IMR-90 (cell line): ENCODE measurements at regions not wholly inside any gene's neighbourhood (a gene's known extent, or its start where the extent isn't known, plus 50 kb on each side); places are given as distances from the start of the nearest gene placed in this dataset.

ENCODE experiments used
- ATAC-seq: fragments of 200-7000 bp; cut with Tn5 transposase; 2 replicates; pipeline ENCODE4 v1.9.1; 2020; ENCODE audit warnings: low read depth, mild to moderate bottlenecking, moderate library complexity
- BruUV-seq: library from RNA; stranded (reverse); fragments of 400-500 nt; replicated peaks from 2 replicates; lab custom pipeline; 2021; lab: Mats Ljungman, UMichigan
- CTCF ChIA-PET: fragments of 300-600 bp; formaldehyde crosslinking; extraction: SDS; loops from one replicate; lab custom pipeline; 2021; ENCODE audit warnings: antibody characterized with exemption; lab: Yijun Ruan, JAX
- POLR2A ChIA-PET: fragments of 300-600 bp; sonication (Branson Sonifier 250); formaldehyde crosslinking; loops from one replicate; lab custom pipeline; 2022; ENCODE audit warnings: antibody characterized with exemption; ENCODE audit not compliant: unreplicated experiment; lab: Charles Lee
- DNase-seq: peaks from one replicate; pipeline ENCODE4 v3.0.0; 2013
- H2AFZ ChIP-seq: replicated peaks from 2 replicates; pipeline ENCODE3; 2013; ENCODE audit warnings: low read length, mild to moderate bottlenecking; ENCODE audit not compliant: poor library complexity
- H2AK5ac ChIP-seq: 2 replicates; pipeline ENCODE4 v1.6.1; 2013; ENCODE audit warnings: low read depth, low read length, inconsistent platforms
- H2AK9ac ChIP-seq: replicated peaks from 2 replicates; pipeline ENCODE3; 2013; ENCODE audit warnings: mild to moderate bottlenecking, low read depth, low read length, moderate library complexity; ENCODE audit not compliant: poor library complexity
- H2BK120ac ChIP-seq: 2 replicates; pipeline ENCODE4 v1.6.1; 2013; ENCODE audit warnings: low read depth, low read length, inconsistent platforms
- H2BK15ac ChIP-seq: 3 replicates; pipeline ENCODE4 v1.6.1; 2013; ENCODE audit warnings: low read depth, low read length, inconsistent platforms
- H2BK20ac ChIP-seq: 2 replicates; pipeline ENCODE4 v1.6.1; 2013; ENCODE audit warnings: low read depth, mild to moderate bottlenecking, inconsistent platforms, low read length, moderate library complexity
- H2BK5ac ChIP-seq: 2 replicates; pipeline ENCODE4 v1.6.1; 2013; ENCODE audit warnings: mild to moderate bottlenecking, low read depth, low read length, inconsistent platforms; ENCODE audit not compliant: poor library complexity, severe bottlenecking
- H3K14ac ChIP-seq: replicated peaks from 2 replicates; pipeline ENCODE4 v1.6.1; 2013; ENCODE audit warnings: low read depth, low read length, inconsistent platforms
- H3K18ac ChIP-seq: 2 replicates; pipeline ENCODE4 v1.6.1; 2013; ENCODE audit warnings: low read depth, low read length, control low read depth
- H3K23ac ChIP-seq: 2 replicates; pipeline ENCODE4 v1.6.1; 2013; ENCODE audit warnings: low read depth, low read length, inconsistent platforms
- H3K27ac ChIP-seq: 2 replicates; pipeline ENCODE4 v1.5.1; 2013; ENCODE audit warnings: mild to moderate bottlenecking, control low read depth, low read length; ENCODE audit not compliant: insufficient read depth
- H3K27me3 ChIP-seq: 2 replicates; pipeline ENCODE4 v1.6.1; 2013; ENCODE audit warnings: low read length; ENCODE audit not compliant: control insufficient read depth, insufficient read depth
- H3K36me3 ChIP-seq: 2 replicates; pipeline ENCODE4 v1.6.1; 2013; ENCODE audit warnings: low read length, mixed read lengths; ENCODE audit not compliant: control insufficient read depth, insufficient read depth
- H3K4ac ChIP-seq: 2 replicates; pipeline ENCODE4 v1.6.1; 2013; ENCODE audit warnings: low read depth, low read length, inconsistent platforms
- H3K4me1 ChIP-seq: 2 replicates; pipeline ENCODE4 v1.6.1; 2013; ENCODE audit warnings: low read length, mixed read lengths; ENCODE audit not compliant: control insufficient read depth, insufficient read depth
- H3K4me2 ChIP-seq: 2 replicates; pipeline ENCODE4 v1.6.1; 2013; ENCODE audit warnings: low read depth, mild to moderate bottlenecking, control low read depth, low read length, moderate library complexity
- H3K4me3 ChIP-seq: 2 replicates; pipeline ENCODE4 v1.5.1; 2013; ENCODE audit warnings: low read depth, mild to moderate bottlenecking, control low read depth, low read length, moderate library complexity; ENCODE audit not compliant: insufficient read depth
- H3K56ac ChIP-seq: 2 replicates; pipeline ENCODE4 v1.6.1; 2013; ENCODE audit warnings: low read length, inconsistent platforms; ENCODE audit not compliant: insufficient read depth; ENCODE audit errors: extremely low read depth
- H3K79me1 ChIP-seq, 2 experiments: 2 replicates each; pipeline ENCODE4 v1.6.1; 2013; ENCODE audit warnings: low read length in 2 of 2, inconsistent platforms in 1 of 2, low read depth in 1 of 2
- H3K9ac ChIP-seq: 2 replicates; pipeline ENCODE4 v1.6.1; 2013; ENCODE audit warnings: low read depth, low read length, control low read depth
- H3K9me1 ChIP-seq: 2 replicates; pipeline ENCODE4 v1.6.1; 2013; ENCODE audit warnings: low read length, inconsistent platforms; ENCODE audit not compliant: insufficient read depth
- H3K9me3 ChIP-seq: 2 replicates; pipeline ENCODE4 v1.6.1; 2013; ENCODE audit warnings: low read length; ENCODE audit not compliant: control insufficient read depth, insufficient read depth
- H4K20me1 ChIP-seq: 2 replicates; pipeline ENCODE4 v1.6.1; 2013; ENCODE audit warnings: low read length, inconsistent platforms; ENCODE audit not compliant: insufficient read depth
- H4K5ac ChIP-seq: 2 replicates; pipeline ENCODE4 v1.6.1; 2013; ENCODE audit warnings: mild to moderate bottlenecking, low read depth, low read length, control low read depth
- H4K8ac ChIP-seq, 2 experiments: 2 replicates each; pipeline ENCODE4 v1.6.1; 2013; ENCODE audit warnings: low read depth in 2 of 2, low read length in 2 of 2, control low read depth in 1 of 2, inconsistent platforms in 1 of 2
- H4K91ac ChIP-seq: 2 replicates; pipeline ENCODE4 v1.6.1; 2013; ENCODE audit warnings: low read depth, low read length, inconsistent platforms; ENCODE audit not compliant: insufficient read depth
- CTCF ChIP-seq: conservative IDR thresholded peaks from 2 replicates; pipeline ENCODE4 v1.5.1; 2012; ENCODE audit warnings: mild to moderate bottlenecking, low read depth, low read length, improper control_type of control experiment
- MAFK ChIP-seq: IDR thresholded peaks from 2 replicates; pipeline ENCODE4 v1.6.1; 2012; ENCODE audit warnings: low read depth, low read length, improper control_type of control experiment
- WGBS, 2 experiments: methylation state at CpG; one replicate each; pipeline versions ENCODE4 v1.1.5 to v1.1.7; 2013; ENCODE audit warnings: missing lambda C conversion rate in 2 of 2; ENCODE audit not compliant: insufficient read length in 1 of 2; ENCODE audit errors: extremely low coverage in 2 of 2; 5-methylcytosine and 5-hydroxymethylcytosine counted together
- dilution Hi-C: fragments of 300-500 bp; cut with HindIII; formaldehyde crosslinking; loops from one replicate; pipeline ENCODE4 v1.14.3; 2018; ENCODE audit warnings: low sequenced_read_pairs; ENCODE audit not compliant: unreplicated experiment
- in situ Hi-C: fragments of 300-500 bp; cut with MboI; formaldehyde crosslinking; loops from 3 replicates; pipeline ENCODE4 v1.14.3; 2019; ENCODE audit warnings: low sequenced_read_pairs, inconsistent platforms, mixed read lengths
- intact Hi-C: fragments of 100-400 bp; cut with micrococcal nuclease; formaldehyde crosslinking; loops from 2 replicates; pipeline ENCODE4 v1.10.0; 2022

GRCh38 chr1:220331318-220331717, 59.1 kb upstream of the RAB3GAP2 start:
- Histone ChIP-seq H3K4me1 (no peaks in the 10 kb centered on the region), H2AK9ac (no peak overlapping the region), H2BK5ac (no peak overlapping the region), H3K4me3 (no peak overlapping the region), H3K23ac (no peak overlapping the region), H2BK120ac (no peak overlapping the region), H3K4me2 (no peak overlapping the region), H2AK5ac (no peak overlapping the region), H2BK15ac (no peak overlapping the region), H2BK20ac (no peak overlapping the region), H3K27ac (no peak overlapping the region), H4K8ac (no peak overlapping the region), H3K9me1 (no peaks in the 10 kb centered on the region), H4K20me1 (no peaks in the 10 kb centered on the region), H3K14ac (no peak overlapping the region), H3K9ac (no peak overlapping the region), H3K4ac (no peak overlapping the region), H4K91ac (no peak overlapping the region), H3K18ac (no peak overlapping the region), H3K56ac (no peak overlapping the region), H2AFZ (no peak overlapping the region), H3K36me3 (no peaks in the 10 kb centered on the region), H3K27me3 (0 out of 2 replicates have a peak, but pooled peaks cover 1% of the 10 kb centered on the region), H4K5ac (no peak overlapping the region), H3K79me1 (no peaks in the 10 kb centered on the region), H3K9me3 (no peaks in the 10 kb centered on the region)
- no CpG with 5 or more reads among the region's 1 CpG for WGBS, 2 experiments
- POLR2A ChIA-PET: no interaction called here
- TF ChIP-seq CTCF: no peak
- peak; percentile 45 for TF ChIP-seq MAFK
- in situ Hi-C loops: no loop called here
- CTCF ChIA-PET: no interaction called here
- ATAC-seq (no peak), DNase-seq (no peak)
- BruUV-seq: no TSS peak
- dilution Hi-C loops: no loop called here
- intact Hi-C loops: no loop called here
